Stimulated activated naive CD8-positive, alpha-beta T cell treated with anti-CD3 and anti-CD28 coated beads, Interleukin-15, amount 100 ng/mL, for 72 hours (primary cell): ENCODE measurements at regions not wholly inside any gene's neighbourhood (a gene's known extent, or its start where the extent isn't known, plus 50 kb on each side); places are given as distances from the start of the nearest gene placed in this dataset.
"Not testable (repeated sequence)": the region's sequence is repeated elsewhere in the genome, so short reads cannot be mapped to it uniquely, and the experiment has no call there.

Experiments
- ATAC-seq: fragments of 150-1000 bp; cut with Tn5 transposase; 2 replicates; pipeline ENCODE4 v1.10.0; 2021; ENCODE audit warnings: mild to moderate bottlenecking, moderate library complexity
- DNase-seq, 2 donors: peaks; one replicate each; pipeline ENCODE4 v3.0.0; 2021 to 2022
- H3K27ac Mint-ChIP-seq, 2 donors: one replicate each; pipeline ENCODE4 v1.8.0; 2022; ENCODE audit warnings: mild to moderate bottlenecking in 2 of 2, mixed read lengths in 2 of 2, moderate library complexity in 2 of 2
- H3K27me3 Mint-ChIP-seq: one replicate; pipeline ENCODE4 v1.8.0; 2022; ENCODE audit warnings: mixed read lengths
- H3K4me1 Mint-ChIP-seq: one replicate; pipeline ENCODE4 v1.8.0; 2022; ENCODE audit warnings: mild to moderate bottlenecking, mixed read lengths
- H3K4me3 Mint-ChIP-seq, 2 donors: one replicate each; pipeline ENCODE4 v1.8.0; 2022; ENCODE audit warnings: mild to moderate bottlenecking in 2 of 2, mixed read lengths in 2 of 2, moderate library complexity in 1 of 2
- H3K9me3 Mint-ChIP-seq, 2 donors: one replicate each; pipeline ENCODE4 v1.8.0; 2022; ENCODE audit warnings: mixed read lengths in 2 of 2

GRCh38 chr14:88064841-88065240 lies 59.9 kb downstream of the GPR65 start:
- peaks cover 9 to 19% of the 10 kb centered on the region in 2 donors for H3K9me3 Mint-ChIP-seq
- no peaks in the 10 kb centered on the region for H3K27me3 Mint-ChIP-seq
- H3K27ac Mint-ChIP-seq = no peak overlapping the region
- H3K4me3 Mint-ChIP-seq = no peak overlapping the region
- ATAC-seq = no peak
- no peak for DNase-seq
- no peaks in the 10 kb centered on the region for H3K4me1 Mint-ChIP-seq

DNA sequence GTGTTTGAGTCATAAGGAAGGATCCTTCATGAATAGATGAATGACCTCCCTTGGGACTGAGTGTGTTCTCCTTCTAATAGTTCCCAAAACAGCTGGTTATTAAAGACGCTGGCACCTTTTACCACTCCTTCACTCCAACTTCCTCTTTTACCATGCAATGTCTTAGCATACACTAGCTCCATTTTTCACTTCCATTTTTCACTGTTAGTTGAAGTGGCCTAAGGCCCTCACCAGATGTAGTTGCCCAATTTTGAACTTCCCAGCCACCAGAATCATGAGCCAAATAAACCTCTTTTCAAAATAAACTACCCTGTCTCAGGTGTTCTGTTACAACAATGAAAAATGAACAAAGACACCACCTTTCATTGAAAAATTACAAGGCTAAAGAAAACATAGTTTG lies 64.7 kb downstream of the GPR65 start:
- no peak overlapping the region for H3K27ac Mint-ChIP-seq
- no peak overlapping the region for H3K4me3 Mint-ChIP-seq
- no peaks in the 10 kb centered on the region for H3K4me1 Mint-ChIP-seq
- peaks cover 25 to 27% of the 10 kb centered on the region in 2 donors for H3K9me3 Mint-ChIP-seq
- no peaks in the 10 kb centered on the region for H3K27me3 Mint-ChIP-seq
- ATAC-seq = no peak
- DNase-seq = no peak

- no peak for ATAC-seq
- no peaks in the 10 kb centered on the region for H3K4me1 Mint-ChIP-seq
- no peak overlapping the region for H3K27ac Mint-ChIP-seq
- no peak overlapping the region for H3K4me3 Mint-ChIP-seq
- no peaks in the 10 kb centered on the region for H3K27me3 Mint-ChIP-seq
- H3K9me3 Mint-ChIP-seq = peaks cover 11 to 12% of the 10 kb centered on the region in 2 donors
- no peak for DNase-seq
Measured at GRCh38 chr14:88075269-88075981, 70.5 kb downstream of the GPR65 start.

GRCh38 chr14:88078525-88078924 lies 73.6 kb downstream of the GPR65 start:
- no peaks in the 10 kb centered on the region for H3K9me3 Mint-ChIP-seq
- H3K4me1 Mint-ChIP-seq = no peaks in the 10 kb centered on the region
- no peak for ATAC-seq
- DNase-seq = no peak
- no peak overlapping the region for H3K4me3 Mint-ChIP-seq
- no peaks in the 10 kb centered on the region for H3K27me3 Mint-ChIP-seq
- no peak overlapping the region for H3K27ac Mint-ChIP-seq

- Mint-ChIP-seq H3K27ac (no peak overlapping the region), H3K4me3 (no peak overlapping the region), H3K4me1 (no peaks in the 10 kb centered on the region), H3K9me3 (no peaks in the 10 kb centered on the region), H3K27me3 (no peaks in the 10 kb centered on the region)
- ATAC-seq (no peak), DNase-seq (no peak)
Measured at GRCh38 chr14:88079624-88080023, 74.7 kb downstream of the GPR65 start.

DNA sequence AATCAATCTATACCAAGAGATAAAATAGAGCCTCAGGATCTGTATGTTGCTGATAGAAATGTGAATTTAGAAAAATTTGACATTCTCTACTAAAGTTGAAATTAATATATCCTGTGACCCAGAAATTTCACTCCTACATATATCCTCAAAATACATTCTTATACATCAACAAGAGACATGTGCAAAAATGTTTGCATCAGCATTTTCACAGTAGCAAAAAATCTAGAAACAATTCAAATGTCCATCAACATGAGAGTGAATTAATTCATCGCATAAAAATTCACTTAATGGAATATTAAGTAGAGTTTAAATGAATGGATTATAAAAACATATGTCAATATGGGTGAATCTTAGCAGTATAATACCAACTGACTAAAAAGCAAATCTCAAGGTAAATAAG lies 80.8 kb downstream of the GPR65 start:
- H3K4me3 Mint-ChIP-seq = no peak overlapping the region
- H3K27ac Mint-ChIP-seq = no peak overlapping the region
- H3K27me3 Mint-ChIP-seq = no peaks in the 10 kb centered on the region
- DNase-seq (no peak), ATAC-seq (no peak)
- no peaks in the 10 kb centered on the region for H3K4me1 Mint-ChIP-seq
- no peaks in the 10 kb centered on the region for H3K9me3 Mint-ChIP-seq

DNA sequence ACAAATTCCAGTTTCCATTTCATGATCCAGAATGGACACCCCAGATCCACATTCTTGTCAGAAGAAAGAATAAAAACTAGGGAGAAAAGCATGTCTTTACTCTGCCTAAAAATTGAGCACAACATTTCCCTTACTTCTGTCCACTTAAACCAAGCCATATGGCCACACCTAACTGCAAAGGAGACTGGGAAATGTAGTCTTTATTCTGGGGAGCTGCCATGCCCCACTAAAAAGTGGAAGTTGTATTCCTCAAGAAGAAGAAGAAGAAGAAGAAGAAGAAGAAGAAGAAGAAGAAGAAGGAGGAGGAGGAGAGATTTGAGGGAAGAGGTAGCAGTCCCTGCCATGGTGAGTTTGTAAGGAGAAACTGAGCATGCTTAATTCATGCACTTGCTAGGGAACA lies 84.5 kb downstream of the GPR65 start:
- no peak for DNase-seq
- Mint-ChIP-seq H3K27ac (no peak overlapping the region), H3K9me3 (no peaks in the 10 kb centered on the region), H3K4me1 (no peaks in the 10 kb centered on the region), H3K4me3 (no peak overlapping the region), H3K27me3 (no peaks in the 10 kb centered on the region)
- no peak for ATAC-seq

GRCh38 chr14:88092529-88092928 lies 87.6 kb downstream of the GPR65 start:
- DNase-seq (no peak), ATAC-seq (no peak)
- H3K27me3 Mint-ChIP-seq = no peaks in the 10 kb centered on the region
- H3K4me3 Mint-ChIP-seq = no peak overlapping the region
- no peaks in the 10 kb centered on the region for H3K4me1 Mint-ChIP-seq
- H3K27ac Mint-ChIP-seq = no peak overlapping the region
- H3K9me3 Mint-ChIP-seq = no peaks in the 10 kb centered on the region

DNA sequence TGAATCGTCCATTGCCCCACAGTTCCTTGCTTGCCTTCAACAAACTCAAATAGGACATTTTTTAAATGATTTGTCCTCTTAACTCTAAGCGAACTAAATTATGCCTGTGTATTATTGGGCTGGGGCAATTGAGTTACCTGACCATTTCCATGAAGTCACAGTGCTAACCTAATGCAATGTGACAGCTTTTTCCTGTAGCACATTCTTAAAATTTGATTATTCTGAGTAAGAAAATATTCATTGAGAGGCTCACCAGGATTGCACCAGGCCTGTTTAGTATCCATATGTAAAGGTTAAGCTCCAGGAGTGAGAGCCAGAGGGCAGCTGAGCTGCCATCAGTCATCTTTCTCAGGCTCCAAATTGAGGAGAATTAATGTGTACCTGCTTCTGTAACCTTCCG lies 90.9 kb downstream of the GPR65 start:
- H3K4me1 Mint-ChIP-seq = no peaks in the 10 kb centered on the region
- no peak overlapping the region for H3K27ac Mint-ChIP-seq
- no peak overlapping the region for H3K4me3 Mint-ChIP-seq
- no peak for ATAC-seq
- DNase-seq = no peak
- no peaks in the 10 kb centered on the region for H3K9me3 Mint-ChIP-seq
- H3K27me3 Mint-ChIP-seq = no peaks in the 10 kb centered on the region

- H3K27me3 Mint-ChIP-seq = no peaks in the 10 kb centered on the region
- no peak overlapping the region for H3K4me3 Mint-ChIP-seq
- ATAC-seq (no peak), DNase-seq (no peak)
- H3K27ac Mint-ChIP-seq = no peak overlapping the region
- no peaks in the 10 kb centered on the region for H3K9me3 Mint-ChIP-seq
- no peaks in the 10 kb centered on the region for H3K4me1 Mint-ChIP-seq
Measured at GRCh38 chr14:88098163-88098562, 93.2 kb downstream of the GPR65 start.

DNA sequence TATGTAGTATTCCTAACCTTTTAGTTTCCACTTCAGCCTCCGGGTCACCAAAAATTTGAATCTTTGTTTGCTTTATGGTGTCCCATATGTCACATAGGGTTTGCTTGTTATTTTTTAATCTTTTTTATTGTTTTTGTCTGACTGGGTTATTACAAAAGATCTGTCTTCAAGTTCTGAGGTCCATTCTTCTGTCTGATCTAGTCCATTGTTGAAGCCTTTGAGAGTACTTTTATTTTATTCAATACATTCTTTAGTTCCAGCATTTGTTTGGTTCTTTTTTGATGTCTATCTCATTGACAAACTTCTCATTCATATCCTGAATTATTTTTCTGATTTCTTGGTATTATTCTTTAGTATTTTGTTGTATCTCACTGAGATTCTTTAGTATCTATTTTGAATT lies 99.8 kb downstream of the GPR65 start:
- H3K4me3 Mint-ChIP-seq = no peak overlapping the region

DNA sequence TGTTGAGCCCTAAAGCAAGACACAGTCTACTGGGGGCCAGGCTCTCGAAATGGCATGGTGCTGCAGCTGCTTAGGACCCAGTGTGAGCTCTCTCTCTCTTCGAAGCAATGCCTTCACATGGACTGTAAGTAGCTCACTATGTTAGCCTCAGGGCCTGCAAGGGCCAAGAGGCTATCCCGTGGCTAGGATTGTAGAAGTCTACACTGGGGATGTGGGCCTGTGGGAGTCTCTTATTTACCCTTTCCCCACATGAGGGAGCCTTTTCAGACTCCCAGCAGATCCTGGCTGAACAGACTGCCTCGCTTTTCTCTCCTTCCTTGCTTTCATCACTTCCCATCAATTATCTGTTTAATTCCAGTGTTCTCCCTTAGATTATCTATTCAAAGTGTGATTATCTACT lies 101.4 kb downstream of the GPR65 start:
- Mint-ChIP-seq H3K27me3 (no peaks in the 10 kb centered on the region), H3K4me1 (no peaks in the 10 kb centered on the region), H3K4me3 (no peak overlapping the region), H3K27ac (no peak overlapping the region), H3K9me3 (peaks cover 0 to 25% of the 10 kb centered on the region in 2 donors)
- DNase-seq (no peak), ATAC-seq (no peak)

More for the DNA sequence above, 99.8 kb downstream of the GPR65 start:
- Mint-ChIP-seq H3K9me3 (peaks cover 0 to 25% of the 10 kb centered on the region in 2 donors), H3K4me1 (no peaks in the 10 kb centered on the region), H3K27me3 (no peaks in the 10 kb centered on the region), H3K27ac (no peak overlapping the region)
- DNase-seq (no peak), ATAC-seq (no peak)

GRCh38 chr14:88127669-88128068 lies 122.7 kb downstream of the GPR65 start:
- H3K27me3 Mint-ChIP-seq, H3K27ac Mint-ChIP-seq, ATAC-seq, H3K4me3 Mint-ChIP-seq, DNase-seq: not testable (repeated sequence)
- Mint-ChIP-seq H3K9me3 (peaks cover 20 to 22% of the 10 kb centered on the region in 2 donors), H3K4me1 (peaks cover 12% of the 10 kb centered on the region)

GRCh38 chr14:88128816-88129215 lies 123.9 kb downstream of the GPR65 start:
- ATAC-seq (no peak), DNase-seq (no peak)
- Mint-ChIP-seq H3K9me3 (peaks cover 23 to 24% of the 10 kb centered on the region in 2 donors), H3K27me3 (peaks cover 4% of the 10 kb centered on the region), H3K4me3 (no peak overlapping the region), H3K4me1 (peaks cover 12% of the 10 kb centered on the region), H3K27ac (no peak overlapping the region)

DNA sequence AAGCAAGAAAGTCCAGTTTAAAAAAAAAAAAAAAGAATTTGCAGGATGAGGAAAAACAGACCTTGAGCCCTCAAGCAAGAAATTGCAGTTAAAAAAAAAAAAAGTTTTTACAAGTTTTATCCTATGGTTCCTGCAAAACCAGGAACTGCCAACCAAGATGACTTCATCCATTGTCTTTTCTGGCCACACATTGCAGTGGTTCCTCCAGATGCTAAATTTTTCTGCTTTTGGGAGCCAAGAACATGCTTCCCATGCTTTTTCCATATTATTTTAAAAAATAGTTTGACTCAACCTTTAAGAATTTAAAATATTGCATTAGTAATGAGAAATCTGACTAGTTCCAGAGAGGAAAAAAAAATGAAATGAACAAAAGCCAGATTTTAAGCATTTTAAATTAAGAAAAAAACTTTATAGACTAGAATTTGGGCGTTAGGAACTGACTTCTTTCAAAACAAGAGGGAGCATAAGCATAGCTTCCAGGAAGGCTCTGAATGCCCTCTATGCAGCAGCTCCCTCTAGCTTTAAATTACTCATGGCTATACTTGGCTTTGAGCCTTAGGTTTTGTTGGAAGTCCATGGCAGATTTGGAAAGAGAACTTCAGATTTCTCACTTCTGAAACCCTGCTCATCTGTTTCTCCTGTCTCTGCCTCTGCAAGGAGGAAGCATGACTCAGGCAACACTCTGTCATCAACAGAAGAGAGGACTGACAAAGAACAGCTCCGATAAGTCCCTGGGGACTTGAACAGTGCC lies 124.5 kb downstream of the GPR65 start:
- ATAC-seq (peak; percentile 83), DNase-seq (peak in 1 of 2 donors; percentile 12)
- Mint-ChIP-seq H3K4me3 (peak overlapping the region; percentile 49 to 72), H3K4me1 (peaks cover 12% of the 10 kb centered on the region), H3K27ac (peak overlapping the region; percentile 44 to 77), H3K9me3 (peaks cover 24 to 26% of the 10 kb centered on the region in 2 donors), H3K27me3 (peaks cover 10% of the 10 kb centered on the region)

DNA sequence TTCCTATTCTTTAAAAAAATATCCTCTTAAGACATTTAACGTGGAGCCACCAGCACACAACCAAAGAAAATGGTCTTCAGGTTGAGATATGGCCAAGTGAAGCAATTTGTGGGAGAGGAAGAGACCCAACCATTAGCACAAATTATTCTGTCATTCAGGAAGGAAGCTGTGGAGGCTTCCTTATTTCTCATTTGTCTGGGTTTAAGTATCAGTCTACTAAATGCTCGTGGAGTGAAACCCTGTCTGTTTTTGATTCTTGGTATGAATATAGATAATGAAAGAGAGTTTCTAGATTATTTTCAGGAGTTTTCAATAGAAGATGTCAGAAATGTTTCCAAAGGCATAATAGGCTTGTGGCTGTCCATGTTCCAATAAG lies 125.1 kb downstream of the GPR65 start:
- peak; percentile 58 for ATAC-seq
- peak overlapping the region; percentile 49 to 72 for H3K4me3 Mint-ChIP-seq
- H3K4me1 Mint-ChIP-seq = peaks cover 12% of the 10 kb centered on the region
- no peak for DNase-seq
- peaks cover 10% of the 10 kb centered on the region for H3K27me3 Mint-ChIP-seq
- peaks cover 24 to 26% of the 10 kb centered on the region in 2 donors for H3K9me3 Mint-ChIP-seq
- peak overlapping the region; percentile 44 to 77 for H3K27ac Mint-ChIP-seq
